ENCODE measurements at regions not wholly inside any gene's neighbourhood (a gene's known extent, or its start where the extent isn't known, plus 50 kb on each side); places are given as distances from the start of the nearest gene placed in this dataset.
"Not testable (repeated sequence)": the region's sequence is repeated elsewhere in the genome, so short reads cannot be mapped to it uniquely, and the experiment has no call there.

- H3K4me3 ChIP-seq = no peak overlapping the region
- peaks cover 14% of the 10 kb centered on the region for H3K4me1 ChIP-seq
- H3K36me3 ChIP-seq = no peaks in the 10 kb centered on the region
- no peak for DNase-seq
- intact Hi-C loops (cut with micrococcal nuclease) = no loop called here
- peak overlapping the region; percentile 81 for H3K27ac ChIP-seq (replicated peaks)
- TF ChIP-seq CTCF (IDR thresholded peaks at IDR 0.05; ENCODE audit: borderline replicate concordance) = no peak
- no peaks in the 10 kb centered on the region for H3K27me3 ChIP-seq (ENCODE audit: low read depth)
- peaks cover 8% of the 10 kb centered on the region for H3K9me3 ChIP-seq (replicated peaks)
Measured at GRCh38 chr17:13884347-13884746, 185.0 kb upstream of the COX10 start.

GRCh38 chr17:13885550-13885949, 183.8 kb upstream of the COX10 start:
- Histone ChIP-seq H3K27ac (replicated peaks) (peak overlapping the region; percentile 81), H3K4me1 (peaks cover 14% of the 10 kb centered on the region), H3K9me3 (replicated peaks) (peaks cover 8% of the 10 kb centered on the region), H3K4me3 (no peak overlapping the region), H3K27me3 (ENCODE audit: low read depth) (no peaks in the 10 kb centered on the region), H3K36me3 (no peaks in the 10 kb centered on the region)
- intact Hi-C loops (cut with micrococcal nuclease) = no loop called here
- no peak for DNase-seq
- TF ChIP-seq CTCF (IDR thresholded peaks at IDR 0.05; ENCODE audit: borderline replicate concordance) = no peak

GRCh38 chr17:13885953-13886889, 183.1 kb upstream of the COX10 start:
- H3K4me1 ChIP-seq = peaks cover 14% of the 10 kb centered on the region
- DNase-seq = peak; percentile 57
- H3K36me3 ChIP-seq = no peaks in the 10 kb centered on the region
- peak overlapping the region; percentile 81 for H3K27ac ChIP-seq (replicated peaks)
- no peaks in the 10 kb centered on the region for H3K27me3 ChIP-seq (ENCODE audit: low read depth)
- intact Hi-C loops (cut with micrococcal nuclease) = no loop called here
- peaks cover 8% of the 10 kb centered on the region for H3K9me3 ChIP-seq (replicated peaks)
- no peak overlapping the region for H3K4me3 ChIP-seq
- TF ChIP-seq CTCF (IDR thresholded peaks at IDR 0.05; ENCODE audit: borderline replicate concordance) = no peak

DNA sequence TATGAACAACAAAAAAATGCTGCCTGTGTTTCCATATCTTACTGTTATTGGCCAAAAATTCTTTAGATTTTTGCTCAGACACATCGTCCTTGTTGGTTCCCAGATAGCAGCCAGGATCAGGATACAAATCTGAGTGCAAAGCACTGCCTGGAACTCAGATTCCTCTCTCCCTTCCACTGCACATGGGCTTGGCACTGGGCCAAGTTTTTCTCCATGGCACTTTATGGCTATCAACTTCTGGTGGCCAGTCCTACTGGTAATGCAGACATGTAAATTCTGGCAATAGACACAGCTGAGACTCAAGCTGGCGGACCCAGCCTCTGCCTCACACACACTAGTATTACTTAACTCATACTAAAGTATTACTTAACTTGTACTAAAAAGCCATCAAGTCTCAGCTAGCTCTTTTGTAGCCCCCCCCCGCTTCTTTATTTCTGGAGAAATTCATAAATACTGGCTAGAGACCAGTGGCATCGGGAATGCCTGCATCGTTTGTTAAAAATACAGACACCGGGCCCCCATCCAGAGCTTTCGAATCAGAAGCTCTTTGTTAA, 181.2 kb upstream of the COX10 start:
- Histone ChIP-seq H3K4me3 (no peak overlapping the region), H3K27me3 (ENCODE audit: low read depth) (no peaks in the 10 kb centered on the region), H3K36me3 (no peaks in the 10 kb centered on the region), H3K4me1 (peaks cover 14% of the 10 kb centered on the region), H3K9me3 (replicated peaks) (no peaks in the 10 kb centered on the region), H3K27ac (replicated peaks) (peak overlapping the region; percentile 81)
- peak; percentile 20 for DNase-seq
- intact Hi-C loops (cut with micrococcal nuclease) = no loop called here
- TF ChIP-seq CTCF (IDR thresholded peaks at IDR 0.05; ENCODE audit: borderline replicate concordance) = no peak

DNA sequence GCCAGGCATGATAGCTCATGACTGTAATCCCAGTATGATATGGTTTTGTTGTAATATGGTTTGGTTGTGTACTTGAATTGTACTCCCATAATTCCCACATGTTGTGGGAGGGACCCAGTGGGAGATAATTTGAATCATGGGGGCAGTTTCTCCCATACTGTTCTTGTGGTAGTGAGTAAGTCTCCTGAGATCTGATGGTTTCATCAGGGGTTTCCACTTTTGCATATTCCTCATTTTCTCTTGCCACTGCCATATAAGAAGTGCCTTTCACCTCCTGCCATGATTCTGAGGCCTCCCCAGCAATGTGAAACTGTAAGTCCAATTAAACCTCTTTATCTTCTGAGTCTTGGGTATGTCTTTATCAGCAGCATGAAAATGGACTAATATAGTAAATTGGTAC, 160.3 kb upstream of the COX10 start:
- H3K4me3 ChIP-seq; H3K4me1 ChIP-seq; H3K27ac ChIP-seq (replicated peaks); DNase-seq; H3K36me3 ChIP-seq; intact Hi-C loops (cut with micrococcal nuclease); H3K27me3 ChIP-seq (ENCODE audit: low read depth); H3K9me3 ChIP-seq (replicated peaks): not testable (repeated sequence)
